HG02981 (cell line): ENCODE measurements at regions not wholly inside any gene's neighbourhood (a gene's known extent, or its start where the extent isn't known, plus 50 kb on each side); places are given as distances from the start of the nearest gene placed in this dataset.
"Not testable (repeated sequence)": the region's sequence is repeated elsewhere in the genome, so short reads cannot be mapped to it uniquely, and the experiment has no call there.

Experiments
- ATAC-seq: cut with Tn5 transposase; IDR thresholded peaks from one replicate; pipeline ENCODE4 v1.9.1; 2021; ENCODE audit warnings: mild to moderate bottlenecking, moderate library complexity; ENCODE audit not compliant: unreplicated experiment

- no peak for ATAC-seq
Measured at GRCh38 chr2:16395601-16396000, 270.0 kb downstream of the CYRIA start.

GRCh38 chr2:16394986-16395550 lies 270.6 kb downstream of the CYRIA start:
- no peak for ATAC-seq

- ATAC-seq = no peak
Measured at GRCh38 chr2:16394072-16394985, 271.3 kb downstream of the CYRIA start.

GRCh38 chr2:16393500-16394071 lies 272.0 kb downstream of the CYRIA start:
- no peak for ATAC-seq

- ATAC-seq = no peak
Measured at GRCh38 chr2:16392647-16393499, 272.8 kb downstream of the CYRIA start.

GRCh38 chr2:16391986-16392385 lies 273.6 kb downstream of the CYRIA start:
- no peak for ATAC-seq

GRCh38 chr2:16390561-16390960 lies 275.1 kb downstream of the CYRIA start:
- no peak for ATAC-seq

- no peak for ATAC-seq
Measured at GRCh38 chr2:16389611-16390010, 276.0 kb downstream of the CYRIA start.

- not testable (repeated sequence) for ATAC-seq
Measured at GRCh38 chr2:16388199-16388830, 277.3 kb downstream of the CYRIA start.

GRCh38 chr2:16387461-16387984 lies 278.1 kb downstream of the CYRIA start:
- ATAC-seq = no peak

GRCh38 chr2:16386431-16386830 lies 279.2 kb downstream of the CYRIA start:
- ATAC-seq = no peak

- no peak for ATAC-seq
Measured at GRCh38 chr2:16386031-16386430, 279.6 kb downstream of the CYRIA start.

- ATAC-seq = no peak
Measured at GRCh38 chr2:16385341-16385740, 280.3 kb downstream of the CYRIA start.

GRCh38 chr2:16383411-16383810 lies 282.2 kb downstream of the CYRIA start:
- ATAC-seq = no peak

- ATAC-seq = no peak
Measured at GRCh38 chr2:16382451-16382850, 283.2 kb downstream of the CYRIA start.

- ATAC-seq = no peak
Measured at GRCh38 chr2:16381511-16381910, 284.1 kb downstream of the CYRIA start.

GRCh38 chr2:16379901-16380300 lies 285.7 kb downstream of the CYRIA start:
- ATAC-seq = not testable (repeated sequence)

- not testable (repeated sequence) for ATAC-seq
Measured at GRCh38 chr2:16379061-16379460, 286.6 kb downstream of the CYRIA start.

- no peak for ATAC-seq
Measured at GRCh38 chr2:16378031-16378430, 287.6 kb downstream of the CYRIA start.

GRCh38 chr2:16375981-16376380 lies 289.7 kb downstream of the CYRIA start:
- ATAC-seq = no peak
